HEK293T (cell line): ENCODE measurements at regions not wholly inside any gene's neighbourhood (a gene's known extent, or its start where the extent isn't known, plus 50 kb on each side); places are given as distances from the start of the nearest gene placed in this dataset.

Source experiments
- CTCF ChIA-PET: fragments of 350-600 bp; formaldehyde crosslinking; extraction: SDS; loops from one replicate; lab custom pipeline; 2021; ENCODE audit warnings: antibody characterized with exemption, inconsistent platforms; lab: Yijun Ruan, JAX
- POLR2A ChIA-PET: fragments of 350-600 bp; formaldehyde crosslinking; extraction: SDS; loops from one replicate; lab custom pipeline; 2020; ENCODE audit warnings: antibody characterized with exemption, inconsistent platforms; lab: Yijun Ruan, JAX
- DNase-seq: peaks from one replicate; pipeline ENCODE4 v3.0.0; 2012; ENCODE audit warnings: mixed read lengths; ENCODE audit errors: extremely low spot score
- ARNT ChIP-seq: fragments of 450-650 bp; IDR thresholded peaks from 2 replicates; pipeline ENCODE4 v1.6.1; 2017; ENCODE audit warnings: mild to moderate bottlenecking
- BHLHE40 ChIP-seq: fragments of 450-650 bp; IDR thresholded peaks from 2 replicates; pipeline ENCODE4 v1.6.1; 2016; ENCODE audit warnings: mild to moderate bottlenecking, moderate library complexity, borderline replicate concordance
- CTBP1 ChIP-seq: fragments of 450-650 bp; IDR thresholded peaks from 2 replicates; pipeline ENCODE4 v1.6.1; 2016; ENCODE audit warnings: borderline replicate concordance
- ELF4 ChIP-seq: fragments of 450-650 bp; IDR thresholded peaks from 2 replicates; pipeline ENCODE4 v1.6.1; 2017; ENCODE audit warnings: antibody characterized with exemption
- FOXA1 ChIP-seq: fragments of 450-650 bp; IDR thresholded peaks from 2 replicates; pipeline ENCODE4 v1.6.1; 2016; ENCODE audit warnings: mild to moderate bottlenecking
- FOXK2 ChIP-seq: fragments of 450-650 bp; IDR thresholded peaks from 2 replicates; pipeline ENCODE4 v1.6.1; 2016; ENCODE audit warnings: mild to moderate bottlenecking
- FOXM1 ChIP-seq: fragments of 450-650 bp; IDR thresholded peaks from 2 replicates; pipeline ENCODE4 v1.6.1; 2017; ENCODE audit warnings: mild to moderate bottlenecking, borderline replicate concordance
- HDGF ChIP-seq: fragments of 450-650 bp; IDR thresholded peaks from 2 replicates; pipeline ENCODE4 v1.6.1; 2017; ENCODE audit warnings: antibody characterized with exemption, borderline replicate concordance
- L3MBTL2 ChIP-seq: fragments of 450-650 bp; conservative IDR thresholded peaks from 2 replicates; pipeline ENCODE4 v1.6.1; 2016; ENCODE audit warnings: mild to moderate bottlenecking
- LEF1 ChIP-seq: fragments of 450-650 bp; IDR thresholded peaks from 2 replicates; pipeline ENCODE4 v1.6.1; 2017; ENCODE audit warnings: mild to moderate bottlenecking, borderline replicate concordance
- NFRKB ChIP-seq: fragments of 450-650 bp; IDR thresholded peaks from 2 replicates; pipeline ENCODE4 v1.6.1; 2016; ENCODE audit warnings: mild to moderate bottlenecking, moderate library complexity
- PKNOX1 ChIP-seq: fragments of 450-650 bp; IDR thresholded peaks from 2 replicates; pipeline ENCODE4 v1.6.1; 2016
- SP1 ChIP-seq: fragments of 450-650 bp; IDR thresholded peaks from 2 replicates; pipeline ENCODE4 v1.6.1; 2017
- SUZ12 ChIP-seq: fragments of 450-650 bp; IDR thresholded peaks from 2 replicates; pipeline ENCODE4 v1.6.1; 2016; ENCODE audit warnings: mild to moderate bottlenecking
- TARDBP ChIP-seq: fragments of 450-650 bp; IDR thresholded peaks from 2 replicates; pipeline ENCODE4 v1.6.1; 2016
- ZNF384 ChIP-seq: fragments of 450-650 bp; IDR thresholded peaks from 2 replicates; pipeline ENCODE4 v1.6.1; 2016

GRCh38 chr13:34545461-34545860, 396.6 kb upstream of the NBEA start:
- CTCF ChIA-PET, result no interaction called here

GRCh38 chr13:34546344-34547250, 395.5 kb upstream of the NBEA start:
- DNase-seq, result no peak
- TF ChIP-seq ZNF384 (no peak), SP1 (no peak), NFRKB (no peak), ELF4 (no peak), LEF1 (no peak), HDGF (no peak)
- ChIA-PET POLR2A (no interaction called here), CTCF (no interaction called here)

More at GRCh38 chr13:34545461-34545860, 396.6 kb upstream of the NBEA start:
- POLR2A ChIA-PET, result no interaction called here
- no peak for TF ChIP-seq NFRKB
- no peak for TF ChIP-seq PKNOX1
- no peak for TF ChIP-seq ARNT
- no peak for TF ChIP-seq CTBP1
- TF ChIP-seq TARDBP, result no peak
- no peak for TF ChIP-seq HDGF
- no peak for TF ChIP-seq LEF1
- no peak for TF ChIP-seq BHLHE40
- TF ChIP-seq ELF4, result no peak
- no peak for DNase-seq

- CTCF ChIA-PET, result no interaction called here
- TF ChIP-seq FOXK2 (no peak), SUZ12 (no peak), TARDBP (no peak), NFRKB (no peak), LEF1 (no peak), ELF4 (no peak), SP1 (no peak), L3MBTL2 (no peak)
Measured at GRCh38 chr13:34547929-34548328, 394.1 kb upstream of the NBEA start.

GRCh38 chr13:34553376-34553775, 388.7 kb upstream of the NBEA start:
- ChIA-PET POLR2A (no interaction called here), CTCF (no interaction called here)
- no peak for DNase-seq
- TF ChIP-seq CTBP1, result no peak
- TF ChIP-seq HDGF, result no peak
- TF ChIP-seq SP1, result no peak
- TF ChIP-seq LEF1, result no peak
- no peak for TF ChIP-seq FOXA1
- no peak for TF ChIP-seq SUZ12
- TF ChIP-seq TARDBP, result no peak
- TF ChIP-seq L3MBTL2, result no peak

More at GRCh38 chr13:34547929-34548328, 394.1 kb upstream of the NBEA start:
- POLR2A ChIA-PET, result no interaction called here
- DNase-seq, result no peak

- DNase-seq, result no peak
- no peak for TF ChIP-seq BHLHE40
- no peak for TF ChIP-seq L3MBTL2
- no peak for TF ChIP-seq ARNT
- no peak for TF ChIP-seq NFRKB
- no peak for TF ChIP-seq FOXK2
- TF ChIP-seq TARDBP, result no peak
- TF ChIP-seq CTBP1, result no peak
- TF ChIP-seq ZNF384, result no peak
- no peak for TF ChIP-seq LEF1
- no peak for TF ChIP-seq HDGF
- no peak for TF ChIP-seq PKNOX1
- no peak for TF ChIP-seq SUZ12
- no peak for TF ChIP-seq FOXM1
- no peak for TF ChIP-seq FOXA1
- POLR2A ChIA-PET, result no interaction called here
- CTCF ChIA-PET, result no interaction called here
Measured at GRCh38 chr13:34555988-34556387, 386.1 kb upstream of the NBEA start.

GRCh38 chr13:34561033-34561432, 381.0 kb upstream of the NBEA start:
- CTCF ChIA-PET, result no interaction called here

More at GRCh38 chr13:34561033-34561432, 381.0 kb upstream of the NBEA start:
- DNase-seq, result no peak
- TF ChIP-seq TARDBP, result no peak
- TF ChIP-seq FOXM1, result no peak
- TF ChIP-seq FOXK2, result no peak
- no peak for TF ChIP-seq LEF1
- TF ChIP-seq HDGF, result no peak
- no peak for TF ChIP-seq CTBP1
- no peak for TF ChIP-seq L3MBTL2
- no peak for TF ChIP-seq ARNT
- no peak for TF ChIP-seq SP1
- no peak for TF ChIP-seq BHLHE40
- TF ChIP-seq SUZ12, result no peak
- TF ChIP-seq FOXA1, result no peak
- no peak for TF ChIP-seq PKNOX1
- no peak for TF ChIP-seq ELF4
- no peak for TF ChIP-seq ZNF384
- TF ChIP-seq NFRKB, result no peak
- POLR2A ChIA-PET, result no interaction called here
